Lower lobe of right lung (tissue), 2 donors: ENCODE measurements at regions not wholly inside any gene's neighbourhood (a gene's known extent, or its start where the extent isn't known, plus 50 kb on each side); places are given as distances from the start of the nearest gene placed in this dataset.

Experiments
- ATAC-seq, 2 donors: fragments of 200-7000 bp; cut with Tn5 transposase; one replicate each; pipeline ENCODE4 v1.9.1; 2020 to 2022; ENCODE audit warnings: mild to moderate bottlenecking in 2 of 2, moderate library complexity in 2 of 2
- DNase-seq: peaks from one replicate; pipeline ENCODE4 v3.0.0-alpha.2; 2020
- H3K27ac ChIP-seq: fragments of 200-600 bp; one replicate; pipeline ENCODE4 v1.8.0; 2022
- H3K27me3 ChIP-seq: fragments of 200-600 bp; one replicate; pipeline ENCODE4 v1.8.0; 2022; ENCODE audit warnings: low read depth
- H3K36me3 ChIP-seq: fragments of 200-600 bp; one replicate; pipeline ENCODE4 v1.8.0; 2022; ENCODE audit warnings: mild to moderate bottlenecking
- H3K4me1 ChIP-seq: fragments of 200-600 bp; one replicate; pipeline ENCODE4 v1.8.0; 2022
- H3K4me3 ChIP-seq: fragments of 200-600 bp; one replicate; pipeline ENCODE4 v1.8.0; 2022; ENCODE audit warnings: mild to moderate bottlenecking
- H3K9me3 ChIP-seq: fragments of 200-600 bp; one replicate; pipeline ENCODE4 v1.8.0; 2022
- CTCF ChIP-seq: fragments of 200-600 bp; IDR thresholded peaks from one replicate; pipeline ENCODE4 v1.8.0; 2022; ENCODE audit warnings: antibody characterized with exemption, mild to moderate bottlenecking
- intact Hi-C: fragments of 100-400 bp; cut with DNase I; formaldehyde crosslinking; loops from one replicate; pipeline ENCODE4 v1.11.0; 2022
- donor health status: DM: no; HTN: yes; CAD: no; lungs with severe emphysema.

- DNase-seq (no peak), ATAC-seq (no peak)
- intact Hi-C loops = no loop called here
These were observed 448.9 kb upstream of the FAR2 start for GRCh38 chr12:28700161-28700560.

GRCh38 chr12:28704477-28705169, 444.5 kb upstream of the FAR2 start:
- Histone ChIP-seq H3K27me3 (no peaks in the 10 kb centered on the region), H3K36me3 (no peaks in the 10 kb centered on the region), H3K9me3 (no peaks in the 10 kb centered on the region), H3K4me1 (no peaks in the 10 kb centered on the region), H3K4me3 (no peak overlapping the region), H3K27ac (no peak overlapping the region)
- intact Hi-C loops = no loop called here
- ATAC-seq = no peak
- no peak for DNase-seq
- TF ChIP-seq CTCF = no peak

More at GRCh38 chr12:28700161-28700560, 448.9 kb upstream of the FAR2 start:
- Histone ChIP-seq H3K27ac (no peak overlapping the region), H3K27me3 (no peaks in the 10 kb centered on the region), H3K4me3 (no peak overlapping the region), H3K9me3 (no peaks in the 10 kb centered on the region), H3K36me3 (no peaks in the 10 kb centered on the region), H3K4me1 (no peaks in the 10 kb centered on the region)
- no peak for TF ChIP-seq CTCF

- ATAC-seq (no peak), DNase-seq (no peak)
- TF ChIP-seq CTCF = no peak
- Histone ChIP-seq H3K4me1 (no peaks in the 10 kb centered on the region), H3K36me3 (no peaks in the 10 kb centered on the region), H3K4me3 (no peak overlapping the region), H3K27ac (no peak overlapping the region), H3K9me3 (no peaks in the 10 kb centered on the region), H3K27me3 (no peaks in the 10 kb centered on the region)
- intact Hi-C loops = no loop called here
These were observed 440.1 kb upstream of the FAR2 start for GRCh38 chr12:28708918-28709371.

- Histone ChIP-seq H3K27ac (no peak overlapping the region), H3K4me1 (no peaks in the 10 kb centered on the region), H3K9me3 (no peaks in the 10 kb centered on the region), H3K27me3 (no peaks in the 10 kb centered on the region), H3K36me3 (no peaks in the 10 kb centered on the region), H3K4me3 (no peak overlapping the region)
- DNase-seq = no peak
- no peak for TF ChIP-seq CTCF
- ATAC-seq = no peak
- intact Hi-C loops = no loop called here
These were observed 438.9 kb upstream of the FAR2 start for GRCh38 chr12:28709986-28710685.

GRCh38 chr12:28710882-28711281, 438.2 kb upstream of the FAR2 start:
- Histone ChIP-seq H3K4me3 (no peak overlapping the region), H3K36me3 (no peaks in the 10 kb centered on the region), H3K27ac (no peak overlapping the region), H3K4me1 (no peaks in the 10 kb centered on the region), H3K9me3 (no peaks in the 10 kb centered on the region), H3K27me3 (no peaks in the 10 kb centered on the region)
- DNase-seq = no peak
- ATAC-seq = no peak
- TF ChIP-seq CTCF = no peak
- intact Hi-C loops = no loop called here
